ENCODE measurements at regions not wholly inside any gene's neighbourhood (a gene's known extent, or its start where the extent isn't known, plus 50 kb on each side); places are given as distances from the start of the nearest gene placed in this dataset.

DNA sequence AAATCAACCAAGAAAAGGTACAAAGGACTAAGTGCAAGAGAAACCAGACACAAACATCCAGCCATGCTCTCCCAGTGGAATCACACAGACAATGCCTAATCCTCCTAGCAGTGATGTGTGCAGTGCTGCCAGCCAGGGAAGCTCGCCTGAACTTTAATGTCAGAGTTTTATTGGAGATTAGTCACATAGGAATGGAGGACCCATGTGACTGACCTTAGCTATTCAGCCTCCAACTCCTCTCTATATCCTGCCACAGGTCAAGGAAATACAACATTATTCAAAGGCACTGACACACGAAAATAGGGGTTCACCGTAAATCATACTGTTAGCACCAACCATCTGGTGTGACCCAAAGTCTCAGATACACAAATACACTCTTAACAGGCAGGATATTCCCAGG, 684.6 kb downstream of the DOK5 start:
- H3K27me3 ChIP-seq (ENCODE audit: control insufficient read depth, insufficient read depth, low read length), result no peaks in the 10 kb centered on the region
- DNase-seq (ENCODE audit: low read depth in 2 of 2), result peak in 1 of 2 donors; percentile 75

DNA sequence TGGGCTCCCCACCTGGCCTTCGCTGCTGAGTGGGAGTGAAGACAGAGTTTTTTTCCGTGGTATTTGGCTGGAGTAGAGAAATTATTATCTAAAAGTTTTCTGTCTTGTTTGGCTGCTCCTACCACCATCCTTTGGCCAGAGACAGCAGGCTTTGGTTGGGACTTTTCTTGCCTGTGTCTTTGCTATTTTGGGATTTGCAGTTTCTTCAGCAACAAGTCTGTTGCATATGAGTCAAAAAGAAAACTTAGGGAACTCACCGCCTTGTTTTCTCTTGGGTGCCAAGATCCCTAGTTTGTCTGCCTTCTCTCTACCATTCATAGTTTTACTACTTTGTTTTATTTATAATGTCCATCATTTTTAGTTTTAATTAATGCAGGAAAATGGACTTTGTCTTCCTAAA, 683.8 kb downstream of the DOK5 start:
- H3K27ac ChIP-seq (ENCODE audit: insufficient read depth, low read length), result no peak overlapping the region
- no peaks in the 10 kb centered on the region for H3K4me1 ChIP-seq (ENCODE audit: control insufficient read depth, extremely low read depth, insufficient read depth, low read length)
- H3K27me3 ChIP-seq (ENCODE audit: control insufficient read depth, insufficient read depth, low read length), result no peaks in the 10 kb centered on the region
- no peak overlapping the region for H2AFZ ChIP-seq (ENCODE audit: low read length)
- H3K9ac ChIP-seq (ENCODE audit: insufficient read depth, low read length), result no peak overlapping the region
- no peaks in the 10 kb centered on the region for H3K9me3 ChIP-seq (ENCODE audit: control insufficient read depth, insufficient read depth, low read depth, low read length)
- no peaks in the 10 kb centered on the region for H3K36me3 ChIP-seq (ENCODE audit: control insufficient read depth, insufficient read depth, low read length)
- DNase-seq (ENCODE audit: low read depth in 2 of 2), result peak in 1 of 2 donors; percentile 74
- H4K20me1 ChIP-seq (ENCODE audit: control insufficient read depth, extremely low read depth, insufficient read depth, low read length), result no peaks in the 10 kb centered on the region
- no peaks in the 10 kb centered on the region for H3K79me2 ChIP-seq (ENCODE audit: control insufficient read depth, insufficient read depth, low read length)
- H3K4me3 ChIP-seq (replicated peaks in 1 of 4; ENCODE audit: control extremely low read depth in 1 of 4, insufficient read depth in 1 of 4, low read depth in 3 of 4, low read length in 4 of 4), result no peak overlapping the region
- no peak for TF ChIP-seq EZH2 (IDR thresholded peaks at IDR 0.05; ENCODE audit: low read length, missing control alignments)
- TF ChIP-seq, protein P1, sequence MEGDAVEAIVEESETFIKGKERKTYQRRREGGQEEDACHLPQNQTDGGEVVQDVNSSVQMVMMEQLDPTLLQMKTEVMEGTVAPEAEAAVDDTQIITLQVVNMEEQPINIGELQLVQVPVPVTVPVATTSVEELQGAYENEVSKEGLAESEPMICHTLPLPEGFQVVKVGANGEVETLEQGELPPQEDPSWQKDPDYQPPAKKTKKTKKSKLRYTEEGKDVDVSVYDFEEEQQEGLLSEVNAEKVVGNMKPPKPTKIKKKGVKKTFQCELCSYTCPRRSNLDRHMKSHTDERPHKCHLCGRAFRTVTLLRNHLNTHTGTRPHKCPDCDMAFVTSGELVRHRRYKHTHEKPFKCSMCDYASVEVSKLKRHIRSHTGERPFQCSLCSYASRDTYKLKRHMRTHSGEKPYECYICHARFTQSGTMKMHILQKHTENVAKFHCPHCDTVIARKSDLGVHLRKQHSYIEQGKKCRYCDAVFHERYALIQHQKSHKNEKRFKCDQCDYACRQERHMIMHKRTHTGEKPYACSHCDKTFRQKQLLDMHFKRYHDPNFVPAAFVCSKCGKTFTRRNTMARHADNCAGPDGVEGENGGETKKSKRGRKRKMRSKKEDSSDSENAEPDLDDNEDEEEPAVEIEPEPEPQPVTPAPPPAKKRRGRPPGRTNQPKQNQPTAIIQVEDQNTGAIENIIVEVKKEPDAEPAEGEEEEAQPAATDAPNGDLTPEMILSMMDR (conservative IDR thresholded peaks at IDR 0.05 in 1 of 2, IDR thresholded peaks at IDR 0.05 in 1 of 2; ENCODE audit: low read depth in 1 of 2, low read length in 2 of 2), result no peak
- no peak overlapping the region for H3K4me2 ChIP-seq (ENCODE audit: extremely low read depth, insufficient read depth, low read length)

More for the DNA sequence above, 684.6 kb downstream of the DOK5 start:
- Histone ChIP-seq H2AFZ (ENCODE audit: low read length) (no peak overlapping the region), H3K79me2 (ENCODE audit: control insufficient read depth, insufficient read depth, low read length) (no peaks in the 10 kb centered on the region), H3K4me1 (ENCODE audit: control insufficient read depth, extremely low read depth, insufficient read depth, low read length) (no peaks in the 10 kb centered on the region), H3K9ac (ENCODE audit: insufficient read depth, low read length) (no peak overlapping the region), H3K4me2 (ENCODE audit: extremely low read depth, insufficient read depth, low read length) (no peak overlapping the region), H3K36me3 (ENCODE audit: control insufficient read depth, insufficient read depth, low read length) (no peaks in the 10 kb centered on the region), H3K4me3 (replicated peaks in 1 of 4; ENCODE audit: control extremely low read depth in 1 of 4, insufficient read depth in 1 of 4, low read depth in 3 of 4, low read length in 4 of 4) (no peak overlapping the region), H3K9me3 (ENCODE audit: control insufficient read depth, insufficient read depth, low read depth, low read length) (no peaks in the 10 kb centered on the region), H4K20me1 (ENCODE audit: control insufficient read depth, extremely low read depth, insufficient read depth, low read length) (no peaks in the 10 kb centered on the region), H3K27ac (ENCODE audit: insufficient read depth, low read length) (no peak overlapping the region)
- TF ChIP-seq EZH2 (IDR thresholded peaks at IDR 0.05; ENCODE audit: low read length, missing control alignments), result no peak
- TF ChIP-seq, protein P1 (conservative IDR thresholded peaks at IDR 0.05 in 1 of 2, IDR thresholded peaks at IDR 0.05 in 1 of 2; ENCODE audit: low read depth in 1 of 2, low read length in 2 of 2), result no peak

DNA sequence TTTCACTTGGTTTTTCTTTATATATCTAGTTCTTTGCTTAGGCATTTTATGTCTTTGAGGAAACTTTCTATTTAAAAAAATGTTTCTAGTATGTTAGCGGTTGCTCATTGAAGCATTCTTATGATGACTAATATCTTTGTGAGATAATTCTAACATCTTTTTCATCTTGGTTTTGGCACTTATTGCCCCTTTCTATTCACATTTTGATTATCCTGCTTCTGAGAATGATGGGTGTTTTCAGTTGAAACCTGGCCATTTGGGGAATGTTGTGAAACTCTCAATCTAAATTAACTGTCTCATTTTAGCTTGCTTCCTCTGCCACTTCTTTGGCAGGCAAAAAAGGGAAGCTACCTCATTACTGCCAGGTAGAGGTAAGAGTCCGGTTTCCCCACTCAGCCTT, 683.1 kb downstream of the DOK5 start:
- DNase-seq (ENCODE audit: low read depth in 2 of 2), result peak in 1 of 2 donors; percentile 68
- H3K36me3 ChIP-seq (ENCODE audit: control insufficient read depth, insufficient read depth, low read length), result no peaks in the 10 kb centered on the region
- no peaks in the 10 kb centered on the region for H4K20me1 ChIP-seq (ENCODE audit: control insufficient read depth, extremely low read depth, insufficient read depth, low read length)
- H3K27me3 ChIP-seq (ENCODE audit: control insufficient read depth, insufficient read depth, low read length), result no peaks in the 10 kb centered on the region
- H3K4me2 ChIP-seq (ENCODE audit: extremely low read depth, insufficient read depth, low read length), result no peak overlapping the region
- no peak overlapping the region for H3K27ac ChIP-seq (ENCODE audit: insufficient read depth, low read length)
- H3K9me3 ChIP-seq (ENCODE audit: control insufficient read depth, insufficient read depth, low read depth, low read length), result no peaks in the 10 kb centered on the region
- no peak overlapping the region for H3K4me3 ChIP-seq (replicated peaks in 1 of 4; ENCODE audit: control extremely low read depth in 1 of 4, insufficient read depth in 1 of 4, low read depth in 3 of 4, low read length in 4 of 4)
- H3K79me2 ChIP-seq (ENCODE audit: control insufficient read depth, insufficient read depth, low read length), result no peaks in the 10 kb centered on the region
- TF ChIP-seq, protein P1 (conservative IDR thresholded peaks at IDR 0.05 in 1 of 2, IDR thresholded peaks at IDR 0.05 in 1 of 2; ENCODE audit: low read depth in 1 of 2, low read length in 2 of 2), result no peak
- no peak for TF ChIP-seq EZH2 (IDR thresholded peaks at IDR 0.05; ENCODE audit: low read length, missing control alignments)
- no peaks in the 10 kb centered on the region for H3K4me1 ChIP-seq (ENCODE audit: control insufficient read depth, extremely low read depth, insufficient read depth, low read length)
- no peak overlapping the region for H3K9ac ChIP-seq (ENCODE audit: insufficient read depth, low read length)
- no peak overlapping the region for H2AFZ ChIP-seq (ENCODE audit: low read length)

Data from fibroblast of lung (primary cell).